WTC11 (cell line): ENCODE measurements at regions not wholly inside any gene's neighbourhood (a gene's known extent, or its start where the extent isn't known, plus 50 kb on each side); places are given as distances from the start of the nearest gene placed in this dataset.

Experiments
- ATAC-seq: fragments of 200-7000 bp; cut with Tn5 transposase; 2 replicates; pipeline ENCODE4 v1.10.0; 2021; ENCODE audit warnings: mild to moderate bottlenecking, moderate library complexity
- CTCF ChIA-PET: fragments of 300-600 bp; sonication (Branson Sonifier 250); formaldehyde crosslinking; loops from one replicate; lab custom pipeline; 2021; ENCODE audit warnings: antibody characterized with exemption; lab: Charles Lee
- POLR2A ChIA-PET: fragments of 350-600 bp; sonication (Branson Sonifier 250); formaldehyde crosslinking; loops from one replicate; lab custom pipeline; 2021; ENCODE audit warnings: antibody characterized with exemption; lab: Charles Lee
- DNase-seq: peaks from one replicate; pipeline ENCODE4 v3.0.0; 2021; ENCODE audit warnings: low spot score
- H3K27ac Mint-ChIP-seq: 2 replicates; pipeline ENCODE4 v1.8.0; 2021; ENCODE audit warnings: mixed read lengths
- H3K27me3 Mint-ChIP-seq: 2 replicates; pipeline ENCODE4 v1.8.0; 2021; ENCODE audit warnings: low read depth, mild to moderate bottlenecking, moderate library complexity, mixed read lengths
- H3K36me3 Mint-ChIP-seq: 2 replicates; pipeline ENCODE4 v1.8.0; 2021; ENCODE audit warnings: mixed read lengths
- H3K4me1 Mint-ChIP-seq: 2 replicates; pipeline ENCODE4 v1.8.0; 2022; ENCODE audit warnings: mixed read lengths
- H3K4me3 Mint-ChIP-seq: 2 replicates; pipeline ENCODE4 v1.8.0; 2021; ENCODE audit warnings: mild to moderate bottlenecking, moderate library complexity, mixed read lengths
- H3K9me3 Mint-ChIP-seq: 2 replicates; pipeline ENCODE4 v1.8.0; 2021; ENCODE audit warnings: mixed read lengths
- AFF4 ChIP-seq: sonication (generic); formaldehyde crosslinking; IDR thresholded peaks from 2 replicates; pipeline ENCODE4 v1.8.1; 2023; ENCODE audit warnings: mild to moderate bottlenecking, missing genetic modification reagents, borderline replicate concordance
- ATF1 ChIP-seq: sonication (generic); formaldehyde crosslinking; IDR thresholded peaks from 2 replicates; pipeline ENCODE4 v1.8.1; 2023; ENCODE audit warnings: mild to moderate bottlenecking, moderate library complexity, missing genetic modification reagents
- EMX1 ChIP-seq: fragments of 250-450 bp; sonication (Bioruptor Pico); IDR thresholded peaks from 2 replicates; pipeline ENCODE4 v1.8.0; 2021; ENCODE audit warnings: mild to moderate bottlenecking
- FOXP1 ChIP-seq: sonication (generic); formaldehyde crosslinking; IDR thresholded peaks from 2 replicates; pipeline ENCODE4 v1.8.0; 2022; ENCODE audit warnings: missing genetic modification reagents, mild to moderate bottlenecking, moderate library complexity, borderline replicate concordance
- GRHL2 ChIP-seq: fragments of 250-450 bp; sonication (Bioruptor Pico); IDR thresholded peaks from 2 replicates; pipeline ENCODE4 v1.8.0; 2022; ENCODE audit warnings: mild to moderate bottlenecking, moderate library complexity; ENCODE audit not compliant: insufficient replicate concordance, severe bottlenecking
- GTF2I ChIP-seq: fragments of 250-450 bp; sonication (Bioruptor Pico); conservative IDR thresholded peaks from 2 replicates; pipeline ENCODE4 v1.4.0; 2021; ENCODE audit warnings: mild to moderate bottlenecking
- IRF2 ChIP-seq: sonication (generic); formaldehyde crosslinking; IDR thresholded peaks from 2 replicates; pipeline ENCODE4 v1.8.0; 2022; ENCODE audit warnings: low read depth, missing genetic modification reagents, borderline replicate concordance
- MXD4 ChIP-seq: fragments of 250-450 bp; sonication (Bioruptor Pico); IDR thresholded peaks from 2 replicates; pipeline ENCODE4 v1.8.0; 2021; ENCODE audit warnings: mild to moderate bottlenecking, moderate library complexity, borderline replicate concordance
- NFATC4 ChIP-seq: fragments of 250-450 bp; sonication (Bioruptor Pico); IDR thresholded peaks from 2 replicates; pipeline ENCODE4 v1.9.0; 2021; ENCODE audit warnings: mild to moderate bottlenecking
- NFE2L1 ChIP-seq: sonication (generic); formaldehyde crosslinking; IDR thresholded peaks from 2 replicates; pipeline ENCODE4 v1.8.1; 2023; ENCODE audit warnings: missing genetic modification reagents
- NR1H2 ChIP-seq: sonication (generic); formaldehyde crosslinking; IDR thresholded peaks from 2 replicates; pipeline ENCODE4 v1.9.0; 2021; ENCODE audit warnings: mild to moderate bottlenecking, moderate library complexity, missing genetic modification reagents
- NR2C2 ChIP-seq: sonication (generic); formaldehyde crosslinking; IDR thresholded peaks from 2 replicates; pipeline ENCODE4 v1.8.0; 2022; ENCODE audit warnings: mild to moderate bottlenecking, missing genetic modification reagents
- OVOL2 ChIP-seq: fragments of 250-450 bp; sonication (Bioruptor Pico); IDR thresholded peaks from 2 replicates; pipeline ENCODE4 v1.9.0; 2021; ENCODE audit warnings: mild to moderate bottlenecking, borderline replicate concordance
- PRRX2 ChIP-seq: fragments of 250-450 bp; sonication (Bioruptor Pico); IDR thresholded peaks from 2 replicates; pipeline ENCODE4 v1.8.0; 2021; ENCODE audit warnings: mild to moderate bottlenecking
- RORB ChIP-seq: fragments of 250-450 bp; sonication (Bioruptor Pico); IDR thresholded peaks from 2 replicates; pipeline ENCODE4 v1.9.0; 2021; ENCODE audit warnings: mild to moderate bottlenecking
- ZNF232 ChIP-seq: sonication (generic); formaldehyde crosslinking; IDR thresholded peaks from 2 replicates; pipeline ENCODE4 v1.8.0; 2022; ENCODE audit warnings: mild to moderate bottlenecking, missing genetic modification reagents
- ZNF317 ChIP-seq: sonication (generic); formaldehyde crosslinking; IDR thresholded peaks from 2 replicates; pipeline ENCODE4 v1.8.1; 2023; ENCODE audit warnings: low read depth, mild to moderate bottlenecking, moderate library complexity, missing genetic modification reagents, borderline replicate concordance
- ZNF416 ChIP-seq: fragments of 250-450 bp; sonication (Bioruptor Pico); IDR thresholded peaks from 2 replicates; pipeline ENCODE4 v1.9.0; 2021; ENCODE audit warnings: mild to moderate bottlenecking, inconsistent platforms
- TF ChIP-seq, protein P1 (sequence below): sonication (generic); formaldehyde crosslinking; IDR thresholded peaks from 2 replicates; pipeline ENCODE4 v1.8.1; 2023; ENCODE audit warnings: mild to moderate bottlenecking, missing genetic modification reagents, moderate library complexity
- TF ChIP-seq, protein P2 (sequence below): fragments of 250-450 bp; sonication (Bioruptor Pico); conservative IDR thresholded peaks from 2 replicates; pipeline ENCODE4 v1.9.0; 2021; ENCODE audit warnings: mild to moderate bottlenecking

DNA sequence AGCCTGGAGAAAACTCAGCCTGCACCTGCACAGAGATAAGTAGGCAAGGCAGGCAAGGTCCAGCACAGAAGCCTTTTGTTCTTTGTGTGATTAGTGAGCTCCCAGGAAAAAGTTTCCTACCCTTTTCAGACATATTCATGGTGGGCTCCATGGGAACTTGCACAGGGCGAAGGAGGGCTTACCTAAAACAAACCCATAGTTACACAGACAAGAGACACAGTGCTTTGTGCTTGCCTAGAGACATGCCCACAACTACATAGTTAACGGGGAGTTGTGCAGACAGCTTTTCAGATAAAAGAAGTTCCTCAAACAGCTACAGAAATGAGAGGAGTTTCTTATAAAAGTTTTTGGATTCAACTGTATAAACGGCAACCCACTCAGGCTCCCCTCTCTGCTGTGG is 180.5 kb downstream of the GLUD2 start:
- CTCF ChIA-PET: no interaction called here
- DNase-seq: no peak
- ATAC-seq: no peak
- POLR2A ChIA-PET: no interaction called here
- TF ChIP-seq PRRX2 (no peak), ZNF416 (CRISPR knock-in tag) (no peak), NR1H2 (no peak), GRHL2 (no peak), EMX1 (CRISPR knock-in tag) (no peak), MXD4 (CRISPR knock-in tag) (no peak), IRF2 (CRISPR knock-in tag) (no peak), GTF2I (CRISPR knock-in tag) (no peak)
- no peaks in the 10 kb centered on the region for H3K4me1 Mint-ChIP-seq
- H3K27me3 Mint-ChIP-seq: no peaks in the 10 kb centered on the region; the same call in 1 of the 2 replicates
- H3K36me3 Mint-ChIP-seq: no peaks in the 10 kb centered on the region
- H3K9me3 Mint-ChIP-seq: no peaks in the 10 kb centered on the region
- H3K27ac Mint-ChIP-seq: no peak overlapping the region
- H3K4me3 Mint-ChIP-seq: no peak overlapping the region

- ATAC-seq (no peak), DNase-seq (no peak)
- Mint-ChIP-seq H3K27ac (no peak overlapping the region), H3K4me1 (no peaks in the 10 kb centered on the region), H3K4me3 (no peak overlapping the region), H3K9me3 (no peaks in the 10 kb centered on the region), H3K27me3 (no peaks in the 10 kb centered on the region; the same call in 1 of the 2 replicates), H3K36me3 (no peaks in the 10 kb centered on the region)
- POLR2A ChIA-PET: no interaction called here
- CTCF ChIA-PET: no interaction called here
- TF ChIP-seq ZNF317 (no peak), IRF2 (CRISPR knock-in tag) (no peak), RORB (CRISPR knock-in tag) (no peak), NFATC4 (no peak), OVOL2 (CRISPR knock-in tag) (no peak), NR2C2 (no peak), FOXP1 (CRISPR knock-in tag) (no peak), ZNF232 (CRISPR knock-in tag) (no peak), NFE2L1 (CRISPR knock-in tag) (no peak), ATF1 (CRISPR knock-in tag) (no peak), AFF4 (no peak)
- TF ChIP-seq, protein P1, sequence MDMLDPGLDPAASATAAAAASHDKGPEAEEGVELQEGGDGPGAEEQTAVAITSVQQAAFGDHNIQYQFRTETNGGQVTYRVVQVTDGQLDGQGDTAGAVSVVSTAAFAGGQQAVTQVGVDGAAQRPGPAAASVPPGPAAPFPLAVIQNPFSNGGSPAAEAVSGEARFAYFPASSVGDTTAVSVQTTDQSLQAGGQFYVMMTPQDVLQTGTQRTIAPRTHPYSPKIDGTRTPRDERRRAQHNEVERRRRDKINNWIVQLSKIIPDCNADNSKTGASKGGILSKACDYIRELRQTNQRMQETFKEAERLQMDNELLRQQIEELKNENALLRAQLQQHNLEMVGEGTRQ (CRISPR knock-in tag): no peak
- TF ChIP-seq, protein P2, sequence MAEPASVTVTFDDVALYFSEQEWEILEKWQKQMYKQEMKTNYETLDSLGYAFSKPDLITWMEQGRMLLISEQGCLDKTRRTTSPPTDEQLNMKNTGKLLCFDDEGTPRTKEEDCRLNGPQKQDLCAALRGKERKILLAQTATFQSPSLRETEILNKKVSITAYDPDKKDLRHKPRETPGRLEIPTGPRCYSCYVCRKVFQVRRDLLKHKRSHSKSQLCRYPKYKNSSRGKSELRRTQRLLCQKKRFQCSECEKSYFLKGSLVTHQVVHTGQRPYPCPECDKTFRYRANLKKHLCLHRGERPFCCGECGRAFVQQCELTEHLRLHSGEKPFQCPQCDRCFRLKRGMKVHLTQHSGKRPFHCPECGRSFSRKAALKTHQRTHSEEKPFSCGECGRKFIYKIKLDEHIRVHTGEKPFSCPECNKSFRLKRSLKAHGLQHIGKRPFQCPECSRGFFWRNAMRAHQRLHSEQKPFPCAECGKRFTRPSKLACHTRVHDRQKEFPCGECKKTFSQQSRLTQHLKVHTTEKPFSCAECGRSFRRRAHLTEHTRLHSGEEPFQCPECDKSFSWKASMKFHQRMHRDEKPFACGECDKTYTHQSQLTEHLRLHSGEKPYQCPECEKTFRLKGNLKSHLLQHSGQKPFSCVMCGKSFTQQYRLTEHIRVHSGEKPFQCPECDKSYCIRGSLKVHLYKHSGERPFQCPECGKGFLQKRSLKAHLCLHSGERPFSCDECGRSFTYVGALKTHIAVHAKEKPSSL: no peak
These were observed 184.4 kb downstream of the GLUD2 start for GRCh38 chrX:121231566-121232358.
